ENCODE measurements at regions not wholly inside any gene's neighbourhood (a gene's known extent, or its start where the extent isn't known, plus 50 kb on each side); places are given as distances from the start of the nearest gene placed in this dataset.

GRCh38 chr1:229879746-229880145 lies 187.3 kb upstream of the GALNT2 start:
- TF ChIP-seq CTCF (IDR thresholded peaks at IDR 0.05; ENCODE audit: low read length, missing control alignments): no peak
- no peak for DNase-seq (ENCODE audit: low read depth)

GRCh38 chr1:229880271-229881170 lies 186.5 kb upstream of the GALNT2 start:
- DNase-seq (ENCODE audit: low read depth): no peak
- TF ChIP-seq CTCF (IDR thresholded peaks at IDR 0.05; ENCODE audit: low read length, missing control alignments): no peak
- H3K4me3 ChIP-seq (replicated peaks; ENCODE audit: low read depth, low read length): no peak overlapping the region

More at GRCh38 chr1:229879746-229880145, 187.3 kb upstream of the GALNT2 start:
- H3K4me3 ChIP-seq (replicated peaks; ENCODE audit: low read depth, low read length): no peak overlapping the region

- no peak for DNase-seq (ENCODE audit: low read depth)
- H3K4me3 ChIP-seq (replicated peaks; ENCODE audit: low read depth, low read length): no peak overlapping the region
- no peak for TF ChIP-seq CTCF (IDR thresholded peaks at IDR 0.05; ENCODE audit: low read length, missing control alignments)
Measured at GRCh38 chr1:229882621-229883020, 184.4 kb upstream of the GALNT2 start.

- DNase-seq (ENCODE audit: low read depth): no peak
- no peak overlapping the region for H3K4me3 ChIP-seq (replicated peaks; ENCODE audit: low read depth, low read length)
- no peak for TF ChIP-seq CTCF (IDR thresholded peaks at IDR 0.05; ENCODE audit: low read length, missing control alignments)
Measured at GRCh38 chr1:229883504-229884200, 183.4 kb upstream of the GALNT2 start.

- no peak overlapping the region for H3K4me3 ChIP-seq (replicated peaks; ENCODE audit: low read depth, low read length)
- TF ChIP-seq CTCF (IDR thresholded peaks at IDR 0.05; ENCODE audit: low read length, missing control alignments): no peak
- DNase-seq (ENCODE audit: low read depth): no peak
Measured at GRCh38 chr1:229884765-229885164, 182.3 kb upstream of the GALNT2 start.

- no peak for TF ChIP-seq CTCF (IDR thresholded peaks at IDR 0.05; ENCODE audit: low read length, missing control alignments)
- no peak for DNase-seq (ENCODE audit: low read depth)
- no peak overlapping the region for H3K4me3 ChIP-seq (replicated peaks; ENCODE audit: low read depth, low read length)
Measured at GRCh38 chr1:229885568-229886495, 181.2 kb upstream of the GALNT2 start.
